HL-60 (cell line): ENCODE measurements at regions not wholly inside any gene's neighbourhood (a gene's known extent, or its start where the extent isn't known, plus 50 kb on each side); places are given as distances from the start of the nearest gene placed in this dataset.

Experiments
- DNase-seq, 2 experiments: peaks; one replicate each; pipeline ENCODE4 v3.0.0-alpha.2; 2010 to 2020; ENCODE audit warnings: low read depth in 1 of 2, low spot score in 1 of 2
- H3K27ac ChIP-seq: fragments of 250-450 bp; sonication (Bioruptor Pico); replicated peaks from 2 replicates; pipeline ENCODE4 v1.5.1; 2020; ENCODE audit warnings: mild to moderate bottlenecking, moderate library complexity
- H3K27me3 ChIP-seq: fragments of 250-450 bp; sonication (Bioruptor Pico); 2 replicates; pipeline ENCODE4 v1.5.1; 2021; ENCODE audit warnings: mild to moderate bottlenecking, moderate library complexity; ENCODE audit not compliant: insufficient read depth, poor library complexity, severe bottlenecking
- H3K4me3 ChIP-seq: replicated peaks from 2 replicates; pipeline ENCODE4 v1.5.1; 2011; ENCODE audit warnings: mild to moderate bottlenecking, control low read depth, low read length; ENCODE audit not compliant: insufficient read depth
- GABPA ChIP-seq: IDR thresholded peaks from 2 replicates; pipeline ENCODE4 v1.6.1; 2012; ENCODE audit warnings: low read depth
- POLR2AphosphoS5 ChIP-seq: IDR thresholded peaks from 2 replicates; pipeline ENCODE4 v1.6.1; 2012; ENCODE audit warnings: low read depth
- REST ChIP-seq: IDR thresholded peaks from 2 replicates; pipeline ENCODE4 v1.6.1; 2012; ENCODE audit warnings: low read depth; ENCODE audit not compliant: insufficient replicate concordance
- SPI1 ChIP-seq: IDR thresholded peaks from 2 replicates; pipeline ENCODE4 v1.6.1; 2012; ENCODE audit warnings: low read depth, mild to moderate bottlenecking, borderline replicate concordance
- TF ChIP-seq, protein P1 (sequence below): IDR thresholded peaks from one replicate; pipeline ENCODE4 v1.5.1; 2011; ENCODE audit warnings: low read length, control low read depth, inconsistent platforms; ENCODE audit not compliant: insufficient read depth

GRCh38 chr16:54808890-54809289 is 121.8 kb upstream of the IRX5 start:
- H3K27ac ChIP-seq = no peak overlapping the region
- no peak for TF ChIP-seq GABPA
- H3K27me3 ChIP-seq = peaks cover 2% of the 10 kb centered on the region
- H3K4me3 ChIP-seq = no peak overlapping the region
- no peak for DNase-seq

- no peak overlapping the region for H3K4me3 ChIP-seq
- DNase-seq = no peak
- peaks cover 2% of the 10 kb centered on the region for H3K27me3 ChIP-seq
- H3K27ac ChIP-seq = no peak overlapping the region
- no peak for TF ChIP-seq POLR2AphosphoS5
- TF ChIP-seq SPI1 = no peak
- no peak for TF ChIP-seq REST
- no peak for TF ChIP-seq GABPA
- TF ChIP-seq, protein P1, sequence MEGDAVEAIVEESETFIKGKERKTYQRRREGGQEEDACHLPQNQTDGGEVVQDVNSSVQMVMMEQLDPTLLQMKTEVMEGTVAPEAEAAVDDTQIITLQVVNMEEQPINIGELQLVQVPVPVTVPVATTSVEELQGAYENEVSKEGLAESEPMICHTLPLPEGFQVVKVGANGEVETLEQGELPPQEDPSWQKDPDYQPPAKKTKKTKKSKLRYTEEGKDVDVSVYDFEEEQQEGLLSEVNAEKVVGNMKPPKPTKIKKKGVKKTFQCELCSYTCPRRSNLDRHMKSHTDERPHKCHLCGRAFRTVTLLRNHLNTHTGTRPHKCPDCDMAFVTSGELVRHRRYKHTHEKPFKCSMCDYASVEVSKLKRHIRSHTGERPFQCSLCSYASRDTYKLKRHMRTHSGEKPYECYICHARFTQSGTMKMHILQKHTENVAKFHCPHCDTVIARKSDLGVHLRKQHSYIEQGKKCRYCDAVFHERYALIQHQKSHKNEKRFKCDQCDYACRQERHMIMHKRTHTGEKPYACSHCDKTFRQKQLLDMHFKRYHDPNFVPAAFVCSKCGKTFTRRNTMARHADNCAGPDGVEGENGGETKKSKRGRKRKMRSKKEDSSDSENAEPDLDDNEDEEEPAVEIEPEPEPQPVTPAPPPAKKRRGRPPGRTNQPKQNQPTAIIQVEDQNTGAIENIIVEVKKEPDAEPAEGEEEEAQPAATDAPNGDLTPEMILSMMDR = no peak
These were observed 123.7 kb upstream of the IRX5 start for GRCh38 chr16:54806881-54807360.

GRCh38 chr16:54806378-54806777 is 124.3 kb upstream of the IRX5 start:
- TF ChIP-seq GABPA (no peak), SPI1 (peak; percentile 22; the same call in 1 of the 2 replicates), REST (no peak)
- H3K27me3 ChIP-seq = peaks cover 2% of the 10 kb centered on the region

GRCh38 chr16:54805648-54806047 is 125.0 kb upstream of the IRX5 start:
- Histone ChIP-seq H3K27me3 (peaks cover 2% of the 10 kb centered on the region), H3K27ac (no peak overlapping the region), H3K4me3 (no peak overlapping the region)
- TF ChIP-seq REST (no peak), GABPA (no peak), SPI1 (no peak)
- no peak for DNase-seq

More at GRCh38 chr16:54806378-54806777, 124.3 kb upstream of the IRX5 start:
- Histone ChIP-seq H3K27ac (no peak overlapping the region), H3K4me3 (no peak overlapping the region)
- no peak for DNase-seq
